Astrocyte of the spinal cord (primary cell): ENCODE measurements at regions not wholly inside any gene's neighbourhood (a gene's known extent, or its start where the extent isn't known, plus 50 kb on each side); places are given as distances from the start of the nearest gene placed in this dataset.

Experiments
- DNase-seq: peaks from one replicate; pipeline ENCODE4 v3.0.0; 2011; ENCODE audit warnings: low read depth, low spot score
- H3K4me3 ChIP-seq: 2 replicates; pipeline ENCODE4 v1.5.1; 2011; ENCODE audit warnings: low read depth, mild to moderate bottlenecking, low read length, moderate library complexity
- in situ Hi-C: cut with HindIII; loops from 2 replicates; pipeline ENCODE4 v1.10.0; 2017; ENCODE audit warnings: low sequenced_read_pairs
- TF ChIP-seq, protein P1 (sequence below): IDR thresholded peaks from 2 replicates; pipeline ENCODE4 v1.5.1; 2012; ENCODE audit warnings: low read depth, mild to moderate bottlenecking, low read length, inconsistent platforms

- no peak overlapping the region for H3K4me3 ChIP-seq
- in situ Hi-C loops: no loop called here
- TF ChIP-seq, protein P1, sequence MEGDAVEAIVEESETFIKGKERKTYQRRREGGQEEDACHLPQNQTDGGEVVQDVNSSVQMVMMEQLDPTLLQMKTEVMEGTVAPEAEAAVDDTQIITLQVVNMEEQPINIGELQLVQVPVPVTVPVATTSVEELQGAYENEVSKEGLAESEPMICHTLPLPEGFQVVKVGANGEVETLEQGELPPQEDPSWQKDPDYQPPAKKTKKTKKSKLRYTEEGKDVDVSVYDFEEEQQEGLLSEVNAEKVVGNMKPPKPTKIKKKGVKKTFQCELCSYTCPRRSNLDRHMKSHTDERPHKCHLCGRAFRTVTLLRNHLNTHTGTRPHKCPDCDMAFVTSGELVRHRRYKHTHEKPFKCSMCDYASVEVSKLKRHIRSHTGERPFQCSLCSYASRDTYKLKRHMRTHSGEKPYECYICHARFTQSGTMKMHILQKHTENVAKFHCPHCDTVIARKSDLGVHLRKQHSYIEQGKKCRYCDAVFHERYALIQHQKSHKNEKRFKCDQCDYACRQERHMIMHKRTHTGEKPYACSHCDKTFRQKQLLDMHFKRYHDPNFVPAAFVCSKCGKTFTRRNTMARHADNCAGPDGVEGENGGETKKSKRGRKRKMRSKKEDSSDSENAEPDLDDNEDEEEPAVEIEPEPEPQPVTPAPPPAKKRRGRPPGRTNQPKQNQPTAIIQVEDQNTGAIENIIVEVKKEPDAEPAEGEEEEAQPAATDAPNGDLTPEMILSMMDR: no peak
- DNase-seq: no peak
These were observed 1293.1 kb upstream of the SLC39A10 start for GRCh38 chr2:194363878-194364277.

DNA sequence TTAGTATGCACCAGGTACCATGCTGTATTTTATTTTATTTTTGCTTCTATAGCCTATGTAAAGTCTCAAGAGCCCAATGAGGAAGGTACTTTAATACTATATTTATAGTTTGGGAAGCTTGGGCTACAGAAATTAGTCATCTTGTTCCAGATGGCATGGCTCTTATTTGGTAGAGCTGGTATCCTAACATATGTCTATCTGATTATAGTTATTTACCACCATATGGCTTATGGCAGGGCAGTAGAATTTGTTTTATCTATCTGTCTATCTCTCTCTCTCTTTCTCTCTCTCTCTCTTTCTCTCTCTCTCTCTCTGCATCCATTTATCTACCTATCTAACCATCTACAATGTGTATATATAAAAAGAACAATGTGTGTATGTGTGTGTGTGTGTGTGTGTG is 1293.7 kb upstream of the SLC39A10 start:
- H3K4me3 ChIP-seq: no peak overlapping the region
- in situ Hi-C loops: no loop called here
- DNase-seq: no peak
- TF ChIP-seq, protein P1: no peak

DNA sequence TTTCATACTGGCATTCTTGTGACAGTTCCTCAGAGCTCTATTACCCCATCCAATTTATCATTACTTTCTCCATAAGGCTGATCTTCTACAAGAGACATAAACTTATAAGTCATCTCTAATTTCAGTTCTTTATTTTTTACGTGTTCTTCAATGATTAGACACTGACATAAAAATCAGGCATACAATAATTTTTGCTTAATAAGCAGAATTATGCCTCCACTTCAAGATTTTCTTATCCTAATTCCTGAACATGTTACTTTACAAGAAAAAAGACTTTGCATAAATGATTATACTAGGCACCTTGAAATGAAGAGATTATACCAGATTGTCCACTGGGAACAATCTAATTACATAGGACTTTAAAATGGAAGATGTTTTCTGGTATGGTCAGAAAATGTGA is 1304.5 kb upstream of the SLC39A10 start:
- no peak for DNase-seq
- in situ Hi-C loops: no loop called here
- TF ChIP-seq, protein P1: no peak

GRCh38 chr2:194346193-194346592 is 1310.8 kb upstream of the SLC39A10 start:
- no peak overlapping the region for H3K4me3 ChIP-seq
- DNase-seq: no peak
- TF ChIP-seq, protein P1: no peak
- in situ Hi-C loops: no loop called here

More for the DNA sequence above, 1304.5 kb upstream of the SLC39A10 start:
- H3K4me3 ChIP-seq: no peak overlapping the region

DNA sequence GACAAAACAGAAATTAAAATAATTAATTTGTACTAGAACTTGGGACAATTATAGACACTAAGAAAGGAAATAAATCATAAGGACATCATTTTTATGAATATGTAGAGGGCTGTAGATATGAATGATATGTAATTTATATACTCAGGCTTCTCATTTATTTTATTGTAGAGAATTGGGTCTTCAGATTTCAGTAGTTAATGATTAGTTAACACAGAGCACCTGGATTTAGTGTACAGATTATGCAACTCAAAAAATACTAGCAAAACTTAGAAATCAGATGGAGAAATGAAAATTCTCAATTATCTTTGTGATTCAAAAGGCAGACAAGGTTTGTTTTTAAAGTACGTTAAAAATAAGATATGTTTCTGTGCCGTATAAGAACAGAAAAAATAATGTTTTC is 1311.7 kb upstream of the SLC39A10 start:
- H3K4me3 ChIP-seq: no peak overlapping the region
- TF ChIP-seq, protein P1: no peak
- no peak for DNase-seq
- in situ Hi-C loops: no loop called here

DNA sequence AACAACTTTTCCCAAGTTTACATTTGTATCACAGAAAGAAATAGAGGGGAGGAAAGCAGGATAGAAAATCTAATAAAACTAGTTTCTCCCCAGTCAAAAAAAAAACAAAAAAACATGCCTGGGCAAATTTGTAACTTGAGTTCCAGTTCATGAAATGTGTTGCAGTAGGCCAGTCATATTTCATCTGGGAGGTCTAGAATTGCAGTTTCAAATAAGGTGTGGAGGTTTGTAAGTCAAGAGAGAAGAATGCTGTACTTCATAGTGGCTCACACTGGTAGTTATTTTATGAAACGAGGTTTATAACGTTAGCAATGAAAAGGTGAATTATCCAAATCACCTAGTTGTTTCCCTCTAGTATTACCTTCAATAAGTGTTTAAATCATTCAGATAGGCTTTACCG is 1313.9 kb upstream of the SLC39A10 start:
- no peak overlapping the region for H3K4me3 ChIP-seq
- no peak for DNase-seq
- TF ChIP-seq, protein P1: no peak
- in situ Hi-C loops: no loop called here

DNA sequence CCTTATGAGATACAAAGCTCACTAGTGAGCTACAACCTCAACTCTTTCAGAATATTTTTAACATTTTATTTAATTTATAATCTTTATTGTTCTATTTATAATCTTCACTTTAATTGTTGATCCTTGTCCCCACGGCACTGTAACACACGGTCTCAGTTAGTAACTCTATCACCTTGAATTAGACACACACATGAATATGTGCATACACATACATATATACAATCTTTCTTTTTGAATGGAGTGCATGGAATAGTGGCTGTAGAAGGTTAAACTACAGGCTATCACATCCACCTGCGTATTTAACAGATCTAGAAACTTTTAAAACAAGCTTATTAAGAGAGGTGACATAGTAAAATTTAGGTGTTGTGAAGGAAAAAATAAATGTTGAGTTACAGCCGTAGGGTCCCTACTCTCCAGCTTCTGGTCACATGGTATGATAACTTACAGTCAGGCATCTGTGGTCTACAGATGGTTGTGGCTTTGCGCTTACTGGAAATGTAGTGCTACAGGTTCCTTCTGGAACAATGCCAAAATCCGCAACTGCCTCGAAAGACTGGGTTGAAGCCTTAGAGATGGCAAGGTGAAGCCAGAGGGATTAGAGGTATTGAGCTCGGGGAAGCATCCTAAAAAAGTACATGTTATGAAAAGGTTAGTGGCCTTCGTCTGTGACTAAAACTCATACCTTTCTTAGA is 1324.1 kb upstream of the SLC39A10 start:
- TF ChIP-seq, protein P1: no peak
- H3K4me3 ChIP-seq: no peak overlapping the region
- DNase-seq: no peak
- in situ Hi-C loops: no loop called here
